ENCODE measurements at regions not wholly inside any gene's neighbourhood (a gene's known extent, or its start where the extent isn't known, plus 50 kb on each side); places are given as distances from the start of the nearest gene placed in this dataset.

- no peak for DNase-seq
Measured at GRCh38 chr2:123207245-123207644, 817.8 kb upstream of the CNTNAP5 start.

DNA sequence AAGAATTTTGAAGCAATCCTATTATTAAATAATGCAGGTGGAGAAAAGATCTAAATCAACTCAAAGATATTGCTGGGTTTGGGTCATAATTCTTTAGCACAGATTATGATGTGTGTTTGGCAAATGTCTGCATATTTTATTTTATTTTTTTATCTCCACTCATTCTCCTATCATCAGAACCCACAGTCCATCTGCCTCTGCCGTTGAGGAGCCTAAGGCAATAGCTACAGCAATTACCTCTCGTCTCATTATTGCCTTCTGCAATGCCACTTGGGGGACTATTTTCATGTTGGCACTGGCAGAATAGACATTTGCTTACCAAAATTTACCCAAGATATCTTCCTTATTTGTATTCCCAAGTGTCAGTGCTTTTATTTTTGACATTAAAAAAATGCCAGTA is 815.9 kb upstream of the CNTNAP5 start:
- no peak for DNase-seq

DNA sequence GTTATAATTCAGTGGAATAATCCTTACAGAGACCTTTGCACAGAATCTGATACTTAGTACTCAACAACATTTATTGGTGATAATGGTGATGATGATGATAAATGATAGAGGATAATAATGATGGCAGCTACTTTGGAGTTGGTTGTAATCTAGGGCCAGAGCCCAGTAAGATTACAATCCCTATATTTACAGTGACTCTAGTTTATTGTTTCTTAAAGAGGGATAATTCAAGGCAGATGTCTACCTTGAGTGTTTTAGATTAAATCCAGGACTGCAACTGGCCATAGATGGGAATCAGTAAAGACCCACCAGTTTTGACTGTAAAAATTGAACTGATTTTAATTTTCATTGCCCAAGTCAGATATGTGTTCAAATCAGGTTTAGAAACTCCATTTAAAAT is 813.9 kb upstream of the CNTNAP5 start:
- DNase-seq, result no peak

- DNase-seq, result no peak
Measured at GRCh38 chr2:123245156-123245555, 779.9 kb upstream of the CNTNAP5 start.

GRCh38 chr2:123258877-123259539 is 766.1 kb upstream of the CNTNAP5 start:
- no peak for DNase-seq

- no peak for DNase-seq
Measured at GRCh38 chr2:123262856-123263255, 762.2 kb upstream of the CNTNAP5 start.

DNA sequence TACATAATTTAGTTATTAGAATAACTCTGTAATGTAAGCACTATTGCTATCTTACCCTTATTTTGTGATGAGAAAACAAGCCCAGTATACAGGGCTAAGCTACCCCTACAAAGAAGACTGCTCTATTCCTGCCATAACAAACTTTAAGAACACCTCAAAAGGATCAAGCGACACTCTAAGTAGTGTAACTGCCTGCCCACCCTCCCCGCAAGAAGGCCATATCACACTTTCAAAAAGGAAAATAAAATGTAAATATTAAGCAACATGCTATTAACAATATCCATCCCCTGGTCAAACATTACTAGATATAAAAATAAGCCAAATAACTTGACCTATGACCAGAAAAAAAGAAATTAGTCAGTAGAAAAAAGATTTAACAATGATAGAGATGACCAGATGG is 741.7 kb upstream of the CNTNAP5 start:
- no peak for DNase-seq

DNA sequence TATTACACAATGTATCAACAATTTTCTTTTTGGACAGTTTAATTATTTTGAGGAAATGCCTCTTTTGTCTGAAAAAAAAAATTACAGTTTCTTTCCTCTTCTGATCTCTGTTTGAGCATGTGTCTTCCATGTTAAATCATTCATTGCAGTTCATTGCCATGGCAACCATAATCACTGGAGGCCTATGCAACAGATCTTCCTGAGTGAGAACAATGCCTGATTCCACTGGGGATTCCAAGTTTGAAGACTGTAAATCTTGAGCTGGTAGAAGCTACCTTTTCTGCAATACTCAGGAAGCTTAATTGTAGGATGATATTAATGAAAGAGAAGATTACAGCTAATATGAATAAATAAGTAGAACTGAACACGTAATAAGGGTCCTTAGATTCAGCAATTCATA is 721.4 kb upstream of the CNTNAP5 start:
- DNase-seq, result no peak

Data from NCI-H2171 (cell line).